ENCODE measurements at regions not wholly inside any gene's neighbourhood (a gene's known extent, or its start where the extent isn't known, plus 50 kb on each side); places are given as distances from the start of the nearest gene placed in this dataset.

- dilution Hi-C loops (cut with MboI; ENCODE audit: extremely low pct_ligation_motif_present, low sequenced_read_pairs), result no loop called here
- no peaks in the 10 kb centered on the region for H3K9me3 ChIP-seq (ENCODE audit: control insufficient read depth, low read depth, low read length)
- H3K27ac ChIP-seq (ENCODE audit: control insufficient read depth, insufficient read depth, low read length), result no peak overlapping the region
- H3K9me1 ChIP-seq (ENCODE audit: control insufficient read depth, extremely low read depth, insufficient read depth, low read length), result no peaks in the 10 kb centered on the region
- TF ChIP-seq CTCF (optimal IDR thresholded peaks at IDR 0.05 in 1 of 3, IDR thresholded peaks at IDR 0.05 in 1 of 3, conservative IDR thresholded peaks at IDR 0.05 in 1 of 3; ENCODE audit: extremely low read depth in 1 of 3, insufficient read depth in 2 of 3, low read length in 3 of 3) (no peak), EZH2 (IDR thresholded peaks at IDR 0.05; ENCODE audit: low read length) (no peak)
- peak; percentile 52 for FAIRE-seq
- H3K4me2 ChIP-seq (ENCODE audit: control insufficient read depth, extremely low read depth, insufficient read depth, low read depth, low read length), result no peak overlapping the region
- no peaks in the 10 kb centered on the region for H3K4me1 ChIP-seq (ENCODE audit: control insufficient read depth, extremely low read depth, insufficient read depth, low read length)
- H2AFZ ChIP-seq (ENCODE audit: control insufficient read depth, low read length), result no peak overlapping the region
- H3K27me3 ChIP-seq (ENCODE audit: control insufficient read depth, extremely low read depth, insufficient read depth, low read length), result peaks cover 12% of the 10 kb centered on the region
- H4K20me1 ChIP-seq (ENCODE audit: control insufficient read depth, extremely low read depth, insufficient read depth, low read length), result no peaks in the 10 kb centered on the region
- no peak overlapping the region for H3K9ac ChIP-seq (ENCODE audit: control insufficient read depth, extremely low read depth, insufficient read depth, low read length)
- DNase-seq (ENCODE audit: low read depth, low spot score), result no peak
- H3K36me3 ChIP-seq (ENCODE audit: control insufficient read depth in 2 of 2, extremely low read depth in 1 of 2, insufficient read depth in 2 of 2, low read length in 2 of 2), result no peaks in the 10 kb centered on the region
- H3K79me2 ChIP-seq (ENCODE audit: control insufficient read depth, insufficient read depth, low read length), result no peaks in the 10 kb centered on the region
- H3K4me3 ChIP-seq (ENCODE audit: control insufficient read depth in 2 of 3, extremely low read depth in 1 of 3, insufficient read depth in 2 of 3, low read depth in 1 of 3, low read length in 3 of 3), result no peak overlapping the region
Observed at GRCh38 chr5:135214897-135215616, 181.0 kb upstream of the PITX1 start.

GRCh38 chr5:135213466-135214239, 179.6 kb upstream of the PITX1 start:
- Histone ChIP-seq H3K4me3 (ENCODE audit: control insufficient read depth in 2 of 3, extremely low read depth in 1 of 3, insufficient read depth in 2 of 3, low read depth in 1 of 3, low read length in 3 of 3) (no peak overlapping the region), H3K4me2 (ENCODE audit: control insufficient read depth, extremely low read depth, insufficient read depth, low read depth, low read length) (no peak overlapping the region), H2AFZ (ENCODE audit: control insufficient read depth, low read length) (no peak overlapping the region), H3K9ac (ENCODE audit: control insufficient read depth, extremely low read depth, insufficient read depth, low read length) (no peak overlapping the region), H3K36me3 (ENCODE audit: control insufficient read depth in 2 of 2, extremely low read depth in 1 of 2, insufficient read depth in 2 of 2, low read length in 2 of 2) (no peaks in the 10 kb centered on the region), H3K9me1 (ENCODE audit: control insufficient read depth, extremely low read depth, insufficient read depth, low read length) (no peaks in the 10 kb centered on the region), H3K79me2 (ENCODE audit: control insufficient read depth, insufficient read depth, low read length) (no peaks in the 10 kb centered on the region), H3K4me1 (ENCODE audit: control insufficient read depth, extremely low read depth, insufficient read depth, low read length) (peaks cover 5% of the 10 kb centered on the region), H3K27ac (ENCODE audit: control insufficient read depth, insufficient read depth, low read length) (no peak overlapping the region), H3K27me3 (ENCODE audit: control insufficient read depth, extremely low read depth, insufficient read depth, low read length) (peaks cover 12% of the 10 kb centered on the region), H3K9me3 (ENCODE audit: control insufficient read depth, low read depth, low read length) (no peaks in the 10 kb centered on the region), H4K20me1 (ENCODE audit: control insufficient read depth, extremely low read depth, insufficient read depth, low read length) (no peaks in the 10 kb centered on the region)
- no peak for DNase-seq (ENCODE audit: low read depth, low spot score)
- no peak for TF ChIP-seq CTCF (optimal IDR thresholded peaks at IDR 0.05 in 1 of 3, IDR thresholded peaks at IDR 0.05 in 1 of 3, conservative IDR thresholded peaks at IDR 0.05 in 1 of 3; ENCODE audit: extremely low read depth in 1 of 3, insufficient read depth in 2 of 3, low read length in 3 of 3)
- no peak for TF ChIP-seq EZH2 (IDR thresholded peaks at IDR 0.05; ENCODE audit: low read length)
- no peak for FAIRE-seq
- dilution Hi-C loops (cut with MboI; ENCODE audit: extremely low pct_ligation_motif_present, low sequenced_read_pairs), result no loop called here
